PC-9 (cell line): ENCODE measurements at regions not wholly inside any gene's neighbourhood (a gene's known extent, or its start where the extent isn't known, plus 50 kb on each side); places are given as distances from the start of the nearest gene placed in this dataset.

Experiments
- BruUV-seq: library from RNA; stranded (reverse); fragments of 400-500 nt; replicated peaks from 2 replicates; lab custom pipeline; 2021; lab: Mats Ljungman, UMichigan
- CTCF ChIA-PET: fragments of 300-600 bp; sonication (Branson Sonifier 250); formaldehyde crosslinking; loops from one replicate; lab custom pipeline; 2022; ENCODE audit warnings: antibody characterized with exemption; lab: Charles Lee
- POLR2A ChIA-PET: fragments of 300-600 bp; sonication (Branson Sonifier 250); formaldehyde crosslinking; loops from one replicate; lab custom pipeline; 2022; ENCODE audit warnings: antibody characterized with exemption; ENCODE audit not compliant: unreplicated experiment; lab: Charles Lee
- DNase-seq, 2 experiments: peaks; one replicate each; pipeline versions ENCODE4 v3.0.0 to v3.0.0-alpha.2; 2015 to 2022; ENCODE audit warnings: mixed read lengths in 1 of 2
- H2AFZ ChIP-seq: fragments of 200-600 bp; sonication (generic); 2 replicates; pipeline ENCODE4 v1.8.1; 2017; ENCODE audit warnings: antibody characterized with exemption
- H3F3A ChIP-seq: fragments of 200-600 bp; sonication (generic); 2 replicates; pipeline ENCODE4 v1.8.1; 2017; ENCODE audit warnings: antibody characterized with exemption, mild to moderate bottlenecking, low read depth; ENCODE audit not compliant: insufficient read depth
- H3K27ac ChIP-seq: fragments of 200-600 bp; sonication (generic); 2 replicates; pipeline ENCODE4 v1.6.1; 2016; ENCODE audit warnings: mixed run types
- H3K27me3 ChIP-seq: fragments of 200-600 bp; sonication (generic); 2 replicates; pipeline ENCODE4 v1.6.1; 2016; ENCODE audit warnings: low read depth, mixed run types; ENCODE audit not compliant: insufficient read depth
- H3K36me3 ChIP-seq: fragments of 200-600 bp; sonication (generic); 2 replicates; pipeline ENCODE4 v1.6.1; 2016; ENCODE audit warnings: low read depth, mixed run types
- H3K4me1 ChIP-seq: fragments of 200-600 bp; sonication (generic); replicated peaks from 2 replicates; pipeline ENCODE4 v1.6.1; 2016; ENCODE audit warnings: mixed run types; ENCODE audit not compliant: insufficient read depth
- H3K4me2 ChIP-seq: fragments of 200-600 bp; sonication (generic); 2 replicates; pipeline ENCODE4 v1.6.1; 2017; ENCODE audit warnings: mixed run types
- H3K4me3 ChIP-seq: fragments of 200-600 bp; sonication (generic); 2 replicates; pipeline ENCODE4 v1.6.1; 2016; ENCODE audit warnings: mixed run types
- H3K79me2 ChIP-seq: fragments of 200-600 bp; sonication (generic); 2 replicates; pipeline ENCODE4 v1.6.1; 2017; ENCODE audit warnings: low read depth, mixed run types
- H3K9me2 ChIP-seq: fragments of 200-600 bp; sonication (generic); 2 replicates; pipeline ENCODE4 v1.8.1; 2017; ENCODE audit warnings: mild to moderate bottlenecking; ENCODE audit not compliant: insufficient read depth
- H3K9me3 ChIP-seq: fragments of 200-600 bp; sonication (generic); 2 replicates; pipeline ENCODE4 v1.8.1; 2016; ENCODE audit warnings: low read depth; ENCODE audit not compliant: insufficient read depth
- H4K20me1 ChIP-seq: fragments of 200-600 bp; sonication (generic); 2 replicates; pipeline ENCODE4 v1.8.1; 2017; ENCODE audit not compliant: insufficient read depth
- CTCF ChIP-seq: fragments of 200-600 bp; sonication (generic); conservative IDR thresholded peaks from 2 replicates; pipeline ENCODE4 v1.6.1; 2017; ENCODE audit warnings: mixed run types, antibody characterized with exemption, mild to moderate bottlenecking, moderate library complexity
- EZH2 ChIP-seq: fragments of 200-600 bp; sonication (generic); IDR thresholded peaks from 2 replicates; pipeline ENCODE4 v1.8.0; 2017; ENCODE audit warnings: antibody characterized with exemption, low read depth
- intact Hi-C: fragments of 100-400 bp; cut with micrococcal nuclease; formaldehyde crosslinking; loops from one replicate; pipeline ENCODE4 v1.10.0; 2022; ENCODE audit not compliant: unreplicated experiment

DNA sequence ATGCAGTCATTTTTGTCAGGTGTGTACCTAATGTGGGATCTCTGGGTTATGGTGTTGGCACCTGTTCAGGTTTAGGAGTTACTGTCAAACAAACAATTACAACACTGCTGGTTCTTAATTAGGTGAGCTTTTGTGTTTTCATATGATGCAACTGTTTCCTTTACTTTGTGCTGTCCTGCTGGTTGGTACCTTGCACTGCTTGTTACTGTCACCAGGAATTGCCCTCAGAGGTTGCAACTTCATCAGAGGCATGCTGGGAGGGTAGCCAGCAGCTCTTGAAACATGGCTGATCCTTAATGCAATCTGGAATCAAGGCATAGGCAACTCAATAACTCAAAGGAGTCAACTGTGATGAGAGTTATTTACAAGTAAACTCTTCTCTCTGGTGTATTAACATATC lies 400.3 kb downstream of the MIAT start:
- Histone ChIP-seq H3K27me3 (no peaks in the 10 kb centered on the region), H4K20me1 (no peaks in the 10 kb centered on the region), H3K9me2 (no peaks in the 10 kb centered on the region), H3K4me1 (no peaks in the 10 kb centered on the region), H3K4me2 (no peak overlapping the region), H3K27ac (no peak overlapping the region), H3F3A (no peaks in the 10 kb centered on the region), H3K36me3 (no peaks in the 10 kb centered on the region), H2AFZ (no peak overlapping the region), H3K4me3 (no peak overlapping the region), H3K79me2 (no peaks in the 10 kb centered on the region), H3K9me3 (no peaks in the 10 kb centered on the region)
- intact Hi-C loops: no loop called here
- TF ChIP-seq CTCF: no peak
- TF ChIP-seq EZH2: no peak
- no peak for DNase-seq
- ChIA-PET CTCF (no interaction called here), POLR2A (no interaction called here)
- BruUV-seq: no TSS peak

DNA sequence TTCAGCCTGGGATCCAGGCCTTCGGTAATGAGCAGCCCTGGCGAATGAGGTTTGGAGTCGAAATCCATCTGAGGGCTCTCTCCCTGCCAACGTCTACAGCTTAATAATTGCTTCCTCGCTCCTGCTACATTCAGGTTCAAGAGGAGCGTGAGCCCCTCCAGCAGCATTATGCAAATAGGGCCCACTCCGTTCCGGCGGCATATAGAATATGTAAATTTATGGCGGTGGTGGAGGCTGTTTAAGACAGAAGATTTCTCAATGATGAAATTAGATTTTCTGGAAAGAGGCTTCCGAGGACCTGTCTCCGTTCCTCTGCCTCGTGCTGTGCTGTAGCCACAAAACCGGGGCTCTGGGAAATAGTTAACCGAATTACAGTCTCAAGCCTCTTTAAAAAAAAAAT lies 402.8 kb downstream of the MIAT start:
- Histone ChIP-seq H4K20me1 (no peaks in the 10 kb centered on the region), H3K4me1 (no peaks in the 10 kb centered on the region), H2AFZ (no peak overlapping the region), H3K27ac (no peak overlapping the region), H3K79me2 (no peaks in the 10 kb centered on the region), H3K36me3 (no peaks in the 10 kb centered on the region), H3K9me2 (no peaks in the 10 kb centered on the region), H3F3A (no peaks in the 10 kb centered on the region), H3K9me3 (no peaks in the 10 kb centered on the region), H3K4me3 (no peak overlapping the region), H3K4me2 (no peak overlapping the region), H3K27me3 (no peaks in the 10 kb centered on the region)
- CTCF ChIA-PET: no interaction called here
- no peak for DNase-seq
- no peak for TF ChIP-seq EZH2
- TF ChIP-seq CTCF: no peak
- intact Hi-C loops: no loop called here
- POLR2A ChIA-PET: no interaction called here
- no TSS peak for BruUV-seq

DNA sequence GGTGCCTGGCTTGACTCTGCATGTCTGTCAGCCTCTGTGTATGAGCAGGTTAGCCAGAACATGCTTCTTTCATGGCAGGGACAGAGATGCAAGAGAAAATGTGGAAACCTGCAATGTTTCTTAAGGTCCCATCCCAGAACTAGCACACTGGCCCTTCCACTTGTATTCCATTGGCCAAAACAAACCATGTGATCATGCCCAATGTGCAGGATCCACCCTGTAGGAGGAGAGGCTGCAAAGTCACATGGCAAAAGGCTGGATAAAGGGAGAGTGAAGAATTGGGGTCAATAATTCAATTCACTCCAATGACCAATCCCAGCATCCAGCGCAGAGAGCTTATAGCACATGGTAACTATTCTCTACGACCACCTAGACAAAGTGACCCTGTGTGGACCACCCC lies 405.5 kb downstream of the MIAT start:
- no peaks in the 10 kb centered on the region for H3K27me3 ChIP-seq
- H3K4me2 ChIP-seq: no peak overlapping the region
- no peaks in the 10 kb centered on the region for H4K20me1 ChIP-seq
- TF ChIP-seq CTCF (no peak), EZH2 (no peak)
- no peaks in the 10 kb centered on the region for H3K4me1 ChIP-seq
- intact Hi-C loops: no loop called here
- H3F3A ChIP-seq: no peaks in the 10 kb centered on the region
- H3K27ac ChIP-seq: no peak overlapping the region
- no peaks in the 10 kb centered on the region for H3K9me2 ChIP-seq
- H3K36me3 ChIP-seq: no peaks in the 10 kb centered on the region
- H3K4me3 ChIP-seq: no peak overlapping the region
- DNase-seq: no peak
- no peak overlapping the region for H2AFZ ChIP-seq
- H3K79me2 ChIP-seq: no peaks in the 10 kb centered on the region
- no peaks in the 10 kb centered on the region for H3K9me3 ChIP-seq
- CTCF ChIA-PET: no interaction called here
- POLR2A ChIA-PET: no interaction called here
- BruUV-seq: no TSS peak
